H1 (cell line): ENCODE measurements at regions not wholly inside any gene's neighbourhood (a gene's known extent, or its start where the extent isn't known, plus 50 kb on each side); places are given as distances from the start of the nearest gene placed in this dataset.

ENCODE experiments used
- CTCF ChIA-PET: fragments of 300-600 bp; sonication (Branson Sonifier 250); formaldehyde crosslinking; loops from one replicate; lab custom pipeline; 2021; ENCODE audit not compliant: partially characterized antibody; lab: Charles Lee
- POLR2A ChIA-PET: fragments of 300-600 bp; sonication (Branson Sonifier 250); formaldehyde crosslinking; loops from one replicate; lab custom pipeline; 2021; ENCODE audit warnings: inconsistent platforms; ENCODE audit not compliant: partially characterized antibody; lab: Charles Lee
- DNase-seq, 2 experiments: peaks; one replicate each; pipeline versions ENCODE4 v3.0.0 to v3.0.0-alpha.2; 2010 to 2022; ENCODE audit warnings: low spot score in 2 of 2, low read depth in 1 of 2, mixed read lengths in 1 of 2
- FAIRE-seq: peaks from 2 replicates; lab custom pipeline; 2011; peaks lifted over from hg19 to GRCh38; lab: Jason Lieb, UNC
- H2AFZ ChIP-seq: 2 replicates; pipeline ENCODE4 v1.8.1; 2012; ENCODE audit warnings: low read length, inconsistent platforms
- H2AK5ac ChIP-seq: 2 replicates; pipeline ENCODE4 v1.6.1; 2013; ENCODE audit warnings: low read depth, low read length
- H2BK120ac ChIP-seq: replicated peaks from 2 replicates; pipeline ENCODE3; 2013; ENCODE audit warnings: low read depth, low read length, inconsistent platforms
- H2BK12ac ChIP-seq: 2 replicates; pipeline ENCODE4 v1.6.1; 2013; ENCODE audit warnings: low read depth, low read length
- H2BK15ac ChIP-seq: 2 replicates; pipeline ENCODE4 v1.6.1; 2013; ENCODE audit warnings: low read length
- H2BK20ac ChIP-seq: 2 replicates; pipeline ENCODE4 v1.6.1; 2013; ENCODE audit warnings: low read length
- H2BK5ac ChIP-seq: 2 replicates; pipeline ENCODE4 v1.6.1; 2013; ENCODE audit warnings: low read depth, low read length
- H3K14ac ChIP-seq: 2 replicates; pipeline ENCODE4 v1.6.1; 2013; ENCODE audit warnings: inconsistent platforms; ENCODE audit not compliant: insufficient read length
- H3K18ac ChIP-seq: 2 replicates; pipeline ENCODE4 v1.6.1; 2013; ENCODE audit warnings: low read length; ENCODE audit errors: extremely low read depth
- H3K23ac ChIP-seq: 2 replicates; pipeline ENCODE4 v1.6.1; 2013; ENCODE audit warnings: inconsistent platforms; ENCODE audit not compliant: insufficient read length
- H3K23me2 ChIP-seq: 2 replicates; pipeline ENCODE4 v1.6.1; 2013; ENCODE audit warnings: low read depth, low read length
- H3K27ac ChIP-seq: 2 replicates; pipeline ENCODE4 v1.6.1; 2011; ENCODE audit warnings: low read depth, low read length, inconsistent platforms
- H3K27me3 ChIP-seq, 4 experiments: replicated peaks in 1 of 4; 1 replicate in 1 of 4; 2 replicates in 3 of 4; pipeline versions ENCODE4 v1.6.1 to v1.8.1; 2011 to 2013; ENCODE audit warnings: low read length in 3 of 4, mild to moderate bottlenecking in 3 of 4, inconsistent platforms in 2 of 4, mixed read lengths in 2 of 4, moderate library complexity in 1 of 4; ENCODE audit not compliant: control insufficient read depth in 3 of 4, insufficient read depth in 3 of 4; ENCODE audit errors: extremely low read depth in 1 of 4
- H3K36me3 ChIP-seq, 4 experiments: 2 replicates each; pipeline versions ENCODE4 v1.6.1 to v1.8.1; 2011 to 2013; ENCODE audit warnings: mild to moderate bottlenecking in 4 of 4, low read length in 3 of 4, moderate library complexity in 2 of 4, control low read depth in 1 of 4, inconsistent platforms in 1 of 4; ENCODE audit not compliant: insufficient read depth in 4 of 4, control insufficient read depth in 2 of 4
- H3K4ac ChIP-seq: replicated peaks from 2 replicates; pipeline ENCODE3; 2013; ENCODE audit warnings: low read length, low read depth, mixed read lengths, inconsistent platforms; ENCODE audit not compliant: insufficient read length
- H3K4me1 ChIP-seq, 4 experiments: replicated peaks in 1 of 4; 1 replicate in 1 of 4; 2 replicates in 3 of 4; pipeline versions ENCODE4 v1.6.1 to v1.8.1; 2011 to 2013; ENCODE audit warnings: low read length in 3 of 4, inconsistent platforms in 2 of 4, mixed read lengths in 1 of 4; ENCODE audit not compliant: insufficient read depth in 4 of 4, control insufficient read depth in 3 of 4
- H3K4me2 ChIP-seq, 2 experiments: 2 replicates each; pipeline versions ENCODE4 v1.6.1 to v1.8.1; 2011 to 2013; ENCODE audit warnings: low read depth in 2 of 2, low read length in 2 of 2, control low read depth in 1 of 2, inconsistent platforms in 1 of 2, mild to moderate bottlenecking in 1 of 2; ENCODE audit not compliant: insufficient read depth in 1 of 2
- H3K4me3 ChIP-seq, 4 experiments: fragments of 200-600, 300-600 bp in 1 of 4; sonication (generic), shearing (Covaris generic), sonication (Bioruptor Twin) in 1 of 4; 2 replicates each; pipeline versions ENCODE4 v1.5.1 to v1.8.1; 2011 to 2016; ENCODE audit warnings: low read length in 4 of 4, low read depth in 3 of 4, control low read depth in 2 of 4, inconsistent platforms in 2 of 4, mild to moderate bottlenecking in 2 of 4, mixed read lengths in 1 of 4, moderate library complexity in 1 of 4; ENCODE audit not compliant: insufficient read depth in 2 of 4; ENCODE audit errors: extremely low read depth in 1 of 4
- H3K56ac ChIP-seq: replicated peaks from 2 replicates; pipeline ENCODE3; 2013; ENCODE audit warnings: low read depth, mild to moderate bottlenecking, mixed read lengths, low read length, inconsistent platforms; ENCODE audit not compliant: insufficient read length
- H3K79me1 ChIP-seq: 2 replicates; pipeline ENCODE4 v1.6.1; 2013; ENCODE audit warnings: low read depth, low read length, control low read depth
- H3K79me2 ChIP-seq, 2 experiments: 2 replicates each; pipeline versions ENCODE4 v1.6.1 to v1.8.1; 2012 to 2013; ENCODE audit warnings: low read length in 2 of 2, mild to moderate bottlenecking in 2 of 2, inconsistent platforms in 1 of 2; ENCODE audit not compliant: insufficient read depth in 2 of 2, control insufficient read depth in 1 of 2
- H3K9ac ChIP-seq, 4 experiments: replicated peaks in 1 of 4; 1 replicate in 1 of 4; 2 replicates in 3 of 4; pipeline versions ENCODE4 v1.6.1 to v1.8.1; 2011 to 2013; ENCODE audit warnings: low read depth in 3 of 4, low read length in 3 of 4, control low read depth in 2 of 4, mild to moderate bottlenecking in 2 of 4, moderate library complexity in 2 of 4, inconsistent platforms in 1 of 4; ENCODE audit errors: extremely low read depth in 1 of 4
- H3K9me3 ChIP-seq, 2 experiments: 2 replicates each; pipeline versions ENCODE4 v1.6.1 to v1.8.1; 2012 to 2013; ENCODE audit warnings: mild to moderate bottlenecking in 2 of 2, moderate library complexity in 2 of 2, control low read depth in 1 of 2, inconsistent platforms in 1 of 2, low read depth in 1 of 2, low read length in 1 of 2, mixed read lengths in 1 of 2; ENCODE audit not compliant: insufficient read depth in 2 of 2
- H4K20me1 ChIP-seq, 2 experiments: replicated peaks in 1 of 2; 2 replicates each; pipeline versions ENCODE3 to v1.8.1; 2011 to 2013; ENCODE audit warnings: inconsistent platforms in 2 of 2, low read length in 2 of 2, mild to moderate bottlenecking in 1 of 2; ENCODE audit not compliant: insufficient read depth in 2 of 2, control insufficient read depth in 1 of 2
- H4K5ac ChIP-seq: 2 replicates; pipeline ENCODE4 v1.6.1; 2013; ENCODE audit warnings: low read length, low read depth, mixed read lengths, inconsistent platforms; ENCODE audit not compliant: insufficient read length
- H4K8ac ChIP-seq: 2 replicates; pipeline ENCODE4 v1.8.0; 2013; ENCODE audit warnings: mild to moderate bottlenecking, moderate library complexity, low read length, inconsistent platforms; ENCODE audit not compliant: insufficient read depth; ENCODE audit errors: extremely low read depth
- H4K91ac ChIP-seq: replicated peaks from 2 replicates; pipeline ENCODE3; 2013; ENCODE audit warnings: low read length, mixed read lengths, inconsistent platforms; ENCODE audit not compliant: insufficient read length
- BACH1 ChIP-seq: IDR thresholded peaks from 2 replicates; pipeline ENCODE4 v1.6.1; 2012; ENCODE audit warnings: low read length, improper control_type of control experiment
- JUND ChIP-seq: IDR thresholded peaks from 2 replicates; pipeline ENCODE4 v1.6.1; 2011; ENCODE audit warnings: mild to moderate bottlenecking, improper control_type of control experiment, low read length

DNA sequence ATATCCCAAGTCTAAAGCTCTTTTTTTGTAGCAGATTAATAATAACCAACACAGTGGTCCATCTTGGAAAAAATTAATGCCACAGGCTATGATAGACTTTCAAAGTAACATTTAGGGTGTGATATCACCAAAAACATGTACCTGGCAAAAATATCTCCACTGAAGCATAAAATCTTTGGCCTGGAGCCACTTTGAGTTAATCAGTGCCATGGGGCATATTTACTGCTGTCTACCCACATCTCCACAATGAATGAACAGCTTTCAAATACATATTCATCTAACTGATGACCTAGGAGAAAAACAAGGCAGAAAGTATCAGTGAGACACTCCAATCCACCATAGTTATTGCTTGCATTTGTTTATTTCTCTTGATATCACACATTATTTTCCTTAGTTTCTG lies 296.0 kb upstream of the MDFIC2 start:
- ChIA-PET CTCF (interaction anchor here (1.6 kb wide), 1 partner anchor 9 kb away, joined by 3 read pairs; no protein-coding TSS in a partner anchor), POLR2A (interaction anchor here (0.8 kb wide), 1 partner anchor 81 kb away, joined by 3 read pairs; no protein-coding TSS in a partner anchor)
- Histone ChIP-seq H3K36me3 (0 out of 8 replicates have a peak, but pooled peaks cover 0 to 4% (median 0%) of the 10 kb centered on the region in 4 experiments), H3K27ac (no peak overlapping the region), H3K79me1 (no peaks in the 10 kb centered on the region), H3K18ac (no peak overlapping the region), H2AK5ac (no peak overlapping the region), H2BK120ac (no peak overlapping the region), H3K9me3 (peaks cover 0 to 9% of the 10 kb centered on the region in 2 experiments; a peak in 1 of 4 replicates), H3K79me2 (no peaks in the 10 kb centered on the region), H3K9ac (no peak overlapping the region), H2BK12ac (no peak overlapping the region), H3K23me2 (no peaks in the 10 kb centered on the region), H2AFZ (no peak overlapping the region), H4K8ac (no peak overlapping the region), H3K14ac (no peak overlapping the region), H3K4ac (no peak overlapping the region), H3K23ac (no peak overlapping the region), H2BK15ac (no peak overlapping the region), H2BK20ac (no peak overlapping the region), H3K4me1 (no peaks in the 10 kb centered on the region), H3K4me3 (no peak overlapping the region), H3K27me3 (no peaks in the 10 kb centered on the region), H2BK5ac (no peak overlapping the region)
- FAIRE-seq: no peak
- no peak for DNase-seq
- TF ChIP-seq JUND: no peak
- TF ChIP-seq BACH1: no peak
- TF ChIP-seq, all 59 proteins: peak for 0
- Histone ChIP-seq H3K56ac (no peak overlapping the region), H4K20me1 (no peaks in the 10 kb centered on the region), H4K91ac (no peak overlapping the region), H4K5ac (no peak overlapping the region), H3K4me2 (no peak overlapping the region)
